GM23338 (cell line): ENCODE measurements at regions not wholly inside any gene's neighbourhood (a gene's known extent, or its start where the extent isn't known, plus 50 kb on each side); places are given as distances from the start of the nearest gene placed in this dataset.

ENCODE experiments used
- ATAC-seq: fragments of 200-7000 bp; cut with Tn5 transposase; 3 replicates; pipeline ENCODE4 v1.9.1; 2020
- DNase-seq: peaks from one replicate; pipeline ENCODE4 v3.0.0-alpha.2; 2015; ENCODE audit warnings: low spot score
- H2AFZ ChIP-seq: fragments of 200-600 bp; sonication (generic); 2 replicates; pipeline ENCODE4 v1.8.0; 2016; ENCODE audit warnings: antibody characterized with exemption, mild to moderate bottlenecking, moderate library complexity
- H3F3A ChIP-seq: fragments of 200-600 bp; sonication (generic); replicated peaks from 2 replicates; pipeline ENCODE4 v1.8.0; 2017; ENCODE audit warnings: antibody characterized with exemption, mixed run types, low read depth
- H3K27ac ChIP-seq: fragments of 200-600 bp; sonication (generic); 2 replicates; pipeline ENCODE4 v1.6.1; 2016; ENCODE audit warnings: low read depth
- H3K27me3 ChIP-seq: fragments of 200-600 bp; sonication (generic); 2 replicates; pipeline ENCODE4 v1.8.0; 2016; ENCODE audit warnings: mild to moderate bottlenecking, mixed run types, moderate library complexity; ENCODE audit not compliant: insufficient read depth
- H3K36me3 ChIP-seq: fragments of 200-600 bp; sonication (generic); 2 replicates; pipeline ENCODE4 v1.8.0; 2016; ENCODE audit warnings: mild to moderate bottlenecking; ENCODE audit not compliant: insufficient read depth
- H3K4me1 ChIP-seq: fragments of 200-600 bp; sonication (generic); 2 replicates; pipeline ENCODE4 v1.8.0; 2016; ENCODE audit warnings: mild to moderate bottlenecking, moderate library complexity; ENCODE audit not compliant: insufficient read depth
- H3K4me2 ChIP-seq: fragments of 200-600 bp; sonication (generic); 2 replicates; pipeline ENCODE4 v1.7.1; 2017; ENCODE audit warnings: mixed run types
- H3K4me3 ChIP-seq: fragments of 200-600 bp; sonication (generic); 2 replicates; pipeline ENCODE4 v1.6.1; 2016; ENCODE audit warnings: mixed run types
- H3K79me2 ChIP-seq: fragments of 200-600 bp; sonication (generic); replicated peaks from 2 replicates; pipeline ENCODE4 v1.8.0; 2017; ENCODE audit warnings: mild to moderate bottlenecking; ENCODE audit not compliant: insufficient read depth
- H3K9me2 ChIP-seq: fragments of 200-600 bp; sonication (generic); 2 replicates; pipeline ENCODE4 v1.8.0; 2017; ENCODE audit not compliant: insufficient read depth
- H4K20me1 ChIP-seq: fragments of 200-600 bp; sonication (generic); replicated peaks from 2 replicates; pipeline ENCODE4 v1.8.0; 2017; ENCODE audit warnings: mild to moderate bottlenecking; ENCODE audit not compliant: insufficient read depth
- H3K27ac Mint-ChIP-seq: 2 replicates; pipeline ENCODE4 v1.8.0; 2020; ENCODE audit warnings: inconsistent platforms, mild to moderate bottlenecking, moderate library complexity, mixed read lengths
- H3K27me3 Mint-ChIP-seq: 3 replicates; pipeline ENCODE4 v1.8.0; 2022; ENCODE audit warnings: low read depth, mild to moderate bottlenecking, moderate library complexity, mixed read lengths, inconsistent platforms; ENCODE audit not compliant: insufficient read depth, poor library complexity
- H3K36me3 Mint-ChIP-seq: 3 replicates; pipeline ENCODE4 v1.8.0; 2021; ENCODE audit warnings: low read depth, mild to moderate bottlenecking, inconsistent platforms, moderate library complexity, mixed read lengths
- H3K4me1 Mint-ChIP-seq: 3 replicates; pipeline ENCODE4 v1.8.0; 2020; ENCODE audit warnings: mild to moderate bottlenecking, inconsistent platforms, mixed read lengths
- H3K4me3 Mint-ChIP-seq: 3 replicates; pipeline ENCODE4 v1.8.0; 2021; ENCODE audit warnings: moderate library complexity, mild to moderate bottlenecking, inconsistent platforms, mixed read lengths
- H3K9me3 Mint-ChIP-seq: 3 replicates; pipeline ENCODE4 v1.8.0; 2020; ENCODE audit warnings: moderate library complexity, mild to moderate bottlenecking, inconsistent platforms, mixed read lengths
- CREB1 ChIP-seq: fragments of 250-450 bp; sonication (Bioruptor Pico); IDR thresholded peaks from 2 replicates; pipeline ENCODE4 v1.5.0; 2020; ENCODE audit warnings: low read depth, mild to moderate bottlenecking, moderate library complexity
- CTCF ChIP-seq, 2 experiments: fragments of 200-600 bp in 1 of 2; sonication (generic) in 1 of 2; conservative IDR thresholded peaks; 2 replicates each; pipeline versions ENCODE4 v1.5.1 to v1.6.1; 2016 to 2017; ENCODE audit warnings: antibody characterized with exemption in 2 of 2, low read depth in 2 of 2, mild to moderate bottlenecking in 2 of 2, moderate library complexity in 1 of 2
- ETS1 ChIP-seq: IDR thresholded peaks from 2 replicates; pipeline ENCODE4 v1.6.1; 2016; ENCODE audit warnings: antibody characterized with exemption
- EZH2 ChIP-seq: fragments of 200-600 bp; sonication (generic); IDR thresholded peaks from one replicate; pipeline ENCODE4 v1.8.0; 2017; ENCODE audit warnings: antibody characterized with exemption, mild to moderate bottlenecking, low read depth; ENCODE audit not compliant: unreplicated experiment
- EZH2phosphoT487 ChIP-seq: fragments of 200-600 bp; sonication (generic); IDR thresholded peaks from one replicate; pipeline ENCODE4 v1.8.1; 2018; ENCODE audit warnings: antibody characterized with exemption; ENCODE audit not compliant: unreplicated experiment
- JUNB ChIP-seq: IDR thresholded peaks from one replicate; pipeline ENCODE4 v1.6.1; 2016; ENCODE audit warnings: antibody characterized with exemption; ENCODE audit not compliant: unreplicated experiment
- NANOG ChIP-seq: IDR thresholded peaks from 2 replicates; pipeline ENCODE4 v1.6.1; 2016; ENCODE audit warnings: antibody characterized with exemption, borderline replicate concordance
- STAT1 ChIP-seq: IDR thresholded peaks from one replicate; pipeline ENCODE4 v1.6.1; 2016; ENCODE audit warnings: antibody characterized with exemption; ENCODE audit not compliant: unreplicated experiment
- ZNF114 ChIP-seq: fragments of 250-450 bp; sonication (Bioruptor Pico); IDR thresholded peaks from 2 replicates; pipeline ENCODE4 v1.5.0; 2020; ENCODE audit warnings: mild to moderate bottlenecking, moderate library complexity
- ZNF331 ChIP-seq: fragments of 250-450 bp; sonication (Bioruptor Pico); IDR thresholded peaks from 2 replicates; pipeline ENCODE4 v1.5.0; 2020; ENCODE audit warnings: low read depth, mild to moderate bottlenecking, moderate library complexity
- ZNF462 ChIP-seq: fragments of 250-450 bp; sonication (Bioruptor Pico); IDR thresholded peaks from 2 replicates; pipeline ENCODE4 v1.5.0; 2020; ENCODE audit warnings: mild to moderate bottlenecking, moderate library complexity

GRCh38 chr1:194731025-194731424 lies 1544.6 kb upstream of the B3GALT2 start:
- no peak for TF ChIP-seq CTCF (conservative IDR thresholded peaks at IDR 0.05; ENCODE audit: low read depth in 2 of 2)
- TF ChIP-seq CREB1 (CRISPR knock-in tag): no peak
- TF ChIP-seq NANOG: no peak
- TF ChIP-seq EZH2phosphoT487: no peak
- no peaks in the 10 kb centered on the region for H3K36me3 ChIP-seq
- H3K4me1 ChIP-seq: no peaks in the 10 kb centered on the region
- no peaks in the 10 kb centered on the region for H3K79me2 ChIP-seq
- H3K4me2 ChIP-seq: no peak overlapping the region
- peaks cover 7% of the 10 kb centered on the region for H3K4me1 Mint-ChIP-seq
- H3K9me3 Mint-ChIP-seq: no peaks in the 10 kb centered on the region
- no peaks in the 10 kb centered on the region for H3K36me3 Mint-ChIP-seq
- H3K27me3 Mint-ChIP-seq: no peaks in the 10 kb centered on the region
- H3K4me3 ChIP-seq: no peak overlapping the region
- no peak overlapping the region for H2AFZ ChIP-seq
- no peak for DNase-seq
- H3K27ac Mint-ChIP-seq: no peak overlapping the region
- H3F3A ChIP-seq: no peaks in the 10 kb centered on the region
- no peak overlapping the region for H3K27ac ChIP-seq
- H3K9me2 ChIP-seq: no peaks in the 10 kb centered on the region
- no peak for ATAC-seq
- no peak overlapping the region for H3K4me3 Mint-ChIP-seq
- no peaks in the 10 kb centered on the region for H3K27me3 ChIP-seq
- H4K20me1 ChIP-seq: no peaks in the 10 kb centered on the region

GRCh38 chr1:194730304-194730703 lies 1543.9 kb upstream of the B3GALT2 start:
- DNase-seq (no peak), ATAC-seq (no peak)
- no peaks in the 10 kb centered on the region for H3K36me3 Mint-ChIP-seq
- H3K4me1 Mint-ChIP-seq: peaks cover 2% of the 10 kb centered on the region; the same call in 1 of the 3 replicates
- no peaks in the 10 kb centered on the region for H3K27me3 Mint-ChIP-seq
- H3F3A ChIP-seq: no peaks in the 10 kb centered on the region
- H2AFZ ChIP-seq: no peak overlapping the region
- H3K9me2 ChIP-seq: no peaks in the 10 kb centered on the region
- no peaks in the 10 kb centered on the region for H3K4me1 ChIP-seq
- no peak overlapping the region for H3K4me2 ChIP-seq
- H3K27me3 ChIP-seq: no peaks in the 10 kb centered on the region
- no peaks in the 10 kb centered on the region for H3K9me3 Mint-ChIP-seq
- no peaks in the 10 kb centered on the region for H3K79me2 ChIP-seq
- H3K4me3 Mint-ChIP-seq: no peak overlapping the region
- H3K27ac ChIP-seq: no peak overlapping the region
- H3K27ac Mint-ChIP-seq: no peak overlapping the region
- H4K20me1 ChIP-seq: no peaks in the 10 kb centered on the region
- no peak overlapping the region for H3K4me3 ChIP-seq
- no peaks in the 10 kb centered on the region for H3K36me3 ChIP-seq
- no peak for TF ChIP-seq NANOG
- TF ChIP-seq JUNB: no peak
- no peak for TF ChIP-seq ZNF331 (CRISPR knock-in tag)
- no peak for TF ChIP-seq EZH2
- no peak for TF ChIP-seq ZNF462 (CRISPR knock-in tag)
- TF ChIP-seq CREB1 (CRISPR knock-in tag): no peak
- TF ChIP-seq ZNF114: no peak
- no peak for TF ChIP-seq STAT1
- no peak for TF ChIP-seq ETS1
- no peak for TF ChIP-seq EZH2phosphoT487
